Mammary epithelial cell (primary cell): ENCODE measurements at regions not wholly inside any gene's neighbourhood (a gene's known extent, or its start where the extent isn't known, plus 50 kb on each side); places are given as distances from the start of the nearest gene placed in this dataset.

Source experiments
- EZH2 ChIP-seq: IDR thresholded peaks from 2 replicates; pipeline ENCODE4 v1.6.1; 2012; ENCODE audit warnings: low read length, inconsistent platforms, borderline replicate concordance
- TF ChIP-seq, protein P1 (sequence below), 2 donors: IDR thresholded peaks in 1 of 2; conservative IDR thresholded peaks in 1 of 2; 2 replicates each; pipeline ENCODE4 v1.5.1; 2011 to 2012; ENCODE audit warnings: inconsistent platforms in 2 of 2, low read length in 2 of 2, mild to moderate bottlenecking in 2 of 2, control low read depth in 1 of 2, low read depth in 1 of 2; ENCODE audit not compliant: insufficient read depth in 1 of 2; ENCODE audit errors: extremely low read depth in 1 of 2

DNA sequence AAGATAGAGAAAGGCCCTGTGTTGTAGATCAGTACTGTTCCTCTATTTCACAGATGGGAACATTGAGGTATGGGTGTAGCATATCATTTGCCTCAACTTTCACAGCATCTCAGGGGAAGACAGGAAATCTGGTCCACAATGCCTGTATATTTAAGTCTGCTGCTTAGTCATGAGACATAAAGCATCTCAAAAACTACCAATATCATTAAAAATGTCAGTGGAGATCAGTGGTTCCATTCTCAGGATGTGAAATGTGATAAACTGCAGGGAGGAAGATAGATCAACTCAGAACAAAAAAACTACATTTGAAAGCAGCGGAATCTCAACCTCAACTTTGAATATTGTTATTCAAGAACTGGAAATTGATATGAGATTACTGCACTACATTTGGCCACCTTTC lies 192.9 kb upstream of the PREP start:
- TF ChIP-seq, protein P1, sequence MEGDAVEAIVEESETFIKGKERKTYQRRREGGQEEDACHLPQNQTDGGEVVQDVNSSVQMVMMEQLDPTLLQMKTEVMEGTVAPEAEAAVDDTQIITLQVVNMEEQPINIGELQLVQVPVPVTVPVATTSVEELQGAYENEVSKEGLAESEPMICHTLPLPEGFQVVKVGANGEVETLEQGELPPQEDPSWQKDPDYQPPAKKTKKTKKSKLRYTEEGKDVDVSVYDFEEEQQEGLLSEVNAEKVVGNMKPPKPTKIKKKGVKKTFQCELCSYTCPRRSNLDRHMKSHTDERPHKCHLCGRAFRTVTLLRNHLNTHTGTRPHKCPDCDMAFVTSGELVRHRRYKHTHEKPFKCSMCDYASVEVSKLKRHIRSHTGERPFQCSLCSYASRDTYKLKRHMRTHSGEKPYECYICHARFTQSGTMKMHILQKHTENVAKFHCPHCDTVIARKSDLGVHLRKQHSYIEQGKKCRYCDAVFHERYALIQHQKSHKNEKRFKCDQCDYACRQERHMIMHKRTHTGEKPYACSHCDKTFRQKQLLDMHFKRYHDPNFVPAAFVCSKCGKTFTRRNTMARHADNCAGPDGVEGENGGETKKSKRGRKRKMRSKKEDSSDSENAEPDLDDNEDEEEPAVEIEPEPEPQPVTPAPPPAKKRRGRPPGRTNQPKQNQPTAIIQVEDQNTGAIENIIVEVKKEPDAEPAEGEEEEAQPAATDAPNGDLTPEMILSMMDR (conservative IDR thresholded peaks at IDR 0.05 in 1 of 2, IDR thresholded peaks at IDR 0.05 in 1 of 2; ENCODE audit: extremely low read depth in 1 of 2, insufficient read depth in 1 of 2, low read depth in 1 of 2, low read length in 2 of 2): no peak
- no peak for TF ChIP-seq EZH2
